Motor neuron (in vitro differentiated cells): ENCODE measurements at regions not wholly inside any gene's neighbourhood (a gene's known extent, or its start where the extent isn't known, plus 50 kb on each side); places are given as distances from the start of the nearest gene placed in this dataset.
A peak's percentile ranks its signal among the peaks of the same experiment; 100 is the strongest.

Experiments used
- ATAC-seq, 8 experiments: fragments of 200-7000 bp; cut with Tn5 transposase; replicated peaks in 6 of 8; 2 replicates each; pipeline ENCODE4 v1.8.0; 2021; ENCODE audit warnings: mild to moderate bottlenecking in 8 of 8, moderate library complexity in 8 of 8
- H3K27ac ChIP-seq, 2 donors: fragments of 250-450 bp; sonication (Bioruptor Pico); 2 replicates each; pipeline ENCODE4 v1.9.0; 2021; ENCODE audit warnings: antibody characterized with exemption in 2 of 2, mild to moderate bottlenecking in 2 of 2, moderate library complexity in 1 of 2
- H3K4me1 ChIP-seq, 2 donors: fragments of 250-450 bp; sonication (Bioruptor Pico); replicated peaks in 1 of 2; 2 replicates each; pipeline ENCODE4 v1.6.1; 2021; ENCODE audit warnings: antibody characterized with exemption in 2 of 2, mild to moderate bottlenecking in 2 of 2, moderate library complexity in 1 of 2
- H3K4me3 ChIP-seq, 5 donors: fragments of 250-450 bp; sonication (Bioruptor Pico); 2 replicates each; pipeline ENCODE4 v1.9.0; 2021; ENCODE audit warnings: antibody characterized with exemption in 5 of 5, mild to moderate bottlenecking in 5 of 5, moderate library complexity in 4 of 5
- WGBS, 10 experiments: fragments of 450-650 bp; shearing (Covaris generic); methylation state at CpG; one replicate each; pipeline ENCODE4 v1.0.0; 2022; 5-methylcytosine and 5-hydroxymethylcytosine counted together
- in situ Hi-C, 9 experiments: fragments of 400-800 bp; cut with MboI; loops; one replicate each; pipeline ENCODE4 v1.15.0; 2021; ENCODE audit warnings: low sequenced_read_pairs in 9 of 9, low pct_unique_long_range_greater_than_20kb in 2 of 9; ENCODE audit not compliant: unreplicated experiment in 9 of 9

- no peak for ATAC-seq
- H3K4me1 ChIP-seq: peaks cover 10 to 29% of the 10 kb centered on the region in 2 donors
- H3K4me3 ChIP-seq: no peak overlapping the region
- WGBS, 10 experiments: 37 to 88% (median 66%) methylated on average over 3 to 13 of the region's 15 CpGs; no CpG with 5 or more reads in 4 of the 10 experiments
- no peak overlapping the region for H3K27ac ChIP-seq
- in situ Hi-C loops: no loop called here
Observed at GRCh38 chr18:78563110-78563509, 416.5 kb upstream of the SALL3 start.

DNA sequence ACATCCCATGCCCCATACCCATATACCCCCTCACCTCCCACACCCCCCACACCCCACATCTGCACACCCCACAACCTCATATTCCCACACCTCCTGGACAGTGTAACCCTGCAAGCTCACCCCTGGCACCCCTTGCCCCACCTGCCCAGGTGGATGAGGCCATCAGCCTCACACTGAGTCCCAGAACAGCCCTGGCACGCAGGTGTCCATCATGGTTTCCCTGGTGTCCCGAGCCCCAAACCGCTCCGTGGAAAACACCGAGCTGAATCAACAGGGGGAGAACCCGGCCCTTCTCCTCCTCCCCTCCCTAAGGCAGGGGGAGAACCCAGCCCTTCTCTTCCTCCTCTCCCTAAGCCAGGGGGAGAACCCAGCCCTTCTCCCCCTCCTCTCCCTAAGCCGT is 415.6 kb upstream of the SALL3 start:
- no peak overlapping the region for H3K27ac ChIP-seq
- whole genome bisulfite sequencing, 10 experiments: 20 to 42% (median 40%) methylated on average over 1 to 4 of the region's 7 CpGs; no CpG with 5 or more reads in 7 of the 10 experiments
- in situ Hi-C loops: no loop called here

DNA sequence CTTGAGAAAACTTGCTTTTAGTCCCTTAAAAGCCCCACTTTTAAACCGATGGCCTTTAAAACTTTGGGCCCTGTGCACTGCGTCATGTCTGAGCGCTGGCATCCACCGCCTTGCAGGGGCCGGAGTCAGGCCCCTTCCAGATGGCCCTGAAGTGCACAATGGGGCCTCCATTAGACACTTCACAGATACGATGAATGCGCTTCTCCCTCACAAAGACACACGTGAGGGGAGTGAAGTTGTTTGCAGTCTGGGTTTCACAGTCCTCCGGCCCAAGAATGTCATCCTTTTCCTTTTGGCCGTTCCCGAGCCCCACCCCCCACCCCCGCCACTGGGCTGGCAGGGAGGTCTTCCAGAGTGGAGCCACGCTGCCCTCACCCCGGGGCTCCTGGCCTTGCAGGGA is 415.1 kb upstream of the SALL3 start:
- in situ Hi-C loops: no loop called here
- Histone ChIP-seq H3K4me1 (peaks cover 10 to 29% of the 10 kb centered on the region in 2 donors), H3K4me3 (no peak overlapping the region), H3K27ac (no peak overlapping the region)
- WGBS, 10 experiments: 0 to 100% (median 43%) methylated on average over 1 to 6 of the region's 14 CpGs; no CpG with 5 or more reads in 3 of the 10 experiments
- peak in 4 of 8 experiments; percentile 44 to 67 (median 52) for ATAC-seq

More for the DNA sequence above, 415.6 kb upstream of the SALL3 start:
- Histone ChIP-seq H3K4me3 (no peak overlapping the region), H3K4me1 (peaks cover 10 to 29% of the 10 kb centered on the region in 2 donors)
- peak in 4 of 8 experiments; percentile 9 to 31 (median 20) for ATAC-seq

- no peak overlapping the region for H3K27ac ChIP-seq
- WGBS, 10 experiments: 0 to 100% (median 78%) methylated on average over 1 to 4 of the region's 5 CpGs; no CpG with 5 or more reads in 4 of the 10 experiments
- H3K4me1 ChIP-seq: peaks cover 10 to 29% of the 10 kb centered on the region in 2 donors
- in situ Hi-C loops: no loop called here
- H3K4me3 ChIP-seq: no peak overlapping the region
- ATAC-seq: no peak
Observed at GRCh38 chr18:78565240-78565639, 414.4 kb upstream of the SALL3 start.

DNA sequence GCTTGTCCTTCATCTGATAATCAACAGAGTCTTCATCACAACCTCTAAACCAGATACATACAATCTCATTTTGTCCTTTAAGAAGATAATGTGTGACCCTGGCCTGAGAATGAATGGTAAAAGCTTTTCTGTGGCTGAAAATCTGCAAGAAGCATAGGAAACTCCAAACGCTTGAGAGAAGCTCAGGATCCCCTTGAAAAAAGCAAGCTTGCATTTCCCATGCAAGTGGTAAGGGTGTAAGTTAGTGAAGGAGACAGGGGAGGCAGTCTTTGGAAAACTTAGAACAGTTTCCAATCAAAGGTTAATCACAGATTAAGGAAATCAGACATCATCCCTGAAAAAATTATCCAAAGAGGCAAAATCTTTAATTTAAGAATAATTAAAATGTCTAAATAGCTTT is 413.6 kb upstream of the SALL3 start:
- 0 to 88% (median 33%) methylated on average over 1 of the region's 1 CpG; no CpG with 5 or more reads in 3 of the 10 experiments for WGBS, 10 experiments
- no peak for ATAC-seq
- in situ Hi-C loops: no loop called here
- Histone ChIP-seq H3K4me3 (no peak overlapping the region), H3K4me1 (peaks cover 10 to 26% of the 10 kb centered on the region in 2 donors), H3K27ac (no peak overlapping the region)

- Histone ChIP-seq H3K4me1 (peaks cover 10 to 20% of the 10 kb centered on the region in 2 donors), H3K27ac (no peak overlapping the region), H3K4me3 (no peak overlapping the region)
- 40% methylated on average over 1 to 2 of the region's 8 CpGs; no CpG with 5 or more reads in 8 of the 10 experiments for WGBS, 10 experiments
- in situ Hi-C loops: no loop called here
- no peak for ATAC-seq
Observed at GRCh38 chr18:78566720-78567119, 412.9 kb upstream of the SALL3 start.

DNA sequence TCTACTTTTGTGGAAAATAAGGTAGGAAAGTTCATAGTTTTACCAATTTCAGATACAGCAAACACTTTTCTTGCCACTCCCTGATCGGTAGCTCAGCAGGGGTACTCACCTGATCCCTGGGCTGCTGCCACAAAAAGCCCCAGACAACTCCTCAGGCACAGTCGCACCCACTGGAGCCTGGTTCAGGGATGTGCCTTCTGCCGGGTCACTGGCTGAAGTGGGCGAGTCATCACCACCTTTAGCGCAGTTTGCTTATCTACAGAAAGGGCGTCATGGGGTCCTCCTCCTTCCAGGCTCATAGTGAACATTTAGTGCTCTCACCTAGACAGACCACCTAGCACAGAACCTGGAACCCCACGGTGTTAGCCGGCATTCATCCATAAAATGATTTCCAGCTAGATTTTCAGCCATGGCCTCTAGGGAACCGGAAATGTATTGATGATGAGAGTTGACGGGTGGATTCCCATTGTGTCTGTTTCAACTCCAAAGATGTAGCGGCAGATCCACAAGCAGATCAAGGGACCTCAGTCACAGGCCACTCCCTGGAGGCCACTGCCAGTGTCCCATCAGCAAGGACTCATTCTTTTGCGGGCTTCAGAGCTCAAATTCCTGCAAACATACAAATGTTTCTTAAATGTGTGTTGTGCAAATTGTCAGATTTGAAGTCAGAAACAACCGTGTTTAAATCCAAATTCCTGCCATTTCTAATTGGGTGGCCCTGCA is 408.4 kb upstream of the SALL3 start:
- WGBS, 10 experiments: 23 to 98% (median 54%) methylated on average over 3 to 8 of the region's 13 CpGs; no CpG with 5 or more reads in 2 of the 10 experiments
- Histone ChIP-seq H3K4me3 (no peak overlapping the region), H3K4me1 (no peaks in the 10 kb centered on the region), H3K27ac (no peak overlapping the region)
- no peak for ATAC-seq
- in situ Hi-C loops: no loop called here

- ATAC-seq: no peak
- in situ Hi-C loops: no loop called here
- WGBS, 10 experiments: 67% methylated on average over 1 of the region's 17 CpGs; no CpG with 5 or more reads in 9 of the 10 experiments
- no peaks in the 10 kb centered on the region for H3K4me1 ChIP-seq
- H3K27ac ChIP-seq: no peak overlapping the region
- H3K4me3 ChIP-seq: no peak overlapping the region
Observed at GRCh38 chr18:78571831-78572347, 407.7 kb upstream of the SALL3 start.

GRCh38 chr18:78573773-78574172 is 405.8 kb upstream of the SALL3 start:
- Histone ChIP-seq H3K4me3 (no peak overlapping the region), H3K4me1 (no peaks in the 10 kb centered on the region), H3K27ac (no peak overlapping the region)
- in situ Hi-C loops: no loop called here
- no peak for ATAC-seq

DNA sequence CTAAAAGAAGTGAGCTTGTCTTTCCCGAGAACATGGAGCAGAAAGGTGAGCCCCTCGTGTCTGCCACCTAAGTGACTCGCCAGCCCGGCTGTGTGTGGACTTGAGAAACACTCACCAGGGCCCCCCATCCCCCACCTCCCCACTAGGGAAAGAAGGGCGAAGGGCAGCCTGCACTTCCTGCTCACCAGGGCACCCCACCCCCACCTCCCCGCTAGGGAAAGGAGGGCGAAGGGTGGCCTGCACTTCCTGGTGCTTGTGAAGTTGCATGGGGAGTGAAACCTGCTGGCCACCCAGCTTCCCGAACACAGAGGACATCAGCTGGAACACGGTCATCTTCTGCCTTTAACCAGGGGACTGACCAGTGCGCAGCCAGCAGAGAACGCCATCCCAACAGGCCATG is 402.7 kb upstream of the SALL3 start:
- no peak for ATAC-seq
- no peak overlapping the region for H3K4me3 ChIP-seq
- WGBS, 10 experiments: 0 to 40% (median 28%) methylated on average over 1 to 2 of the region's 11 CpGs; no CpG with 5 or more reads in 7 of the 10 experiments
- no peak overlapping the region for H3K27ac ChIP-seq
- no peaks in the 10 kb centered on the region for H3K4me1 ChIP-seq
- in situ Hi-C loops: no loop called here

DNA sequence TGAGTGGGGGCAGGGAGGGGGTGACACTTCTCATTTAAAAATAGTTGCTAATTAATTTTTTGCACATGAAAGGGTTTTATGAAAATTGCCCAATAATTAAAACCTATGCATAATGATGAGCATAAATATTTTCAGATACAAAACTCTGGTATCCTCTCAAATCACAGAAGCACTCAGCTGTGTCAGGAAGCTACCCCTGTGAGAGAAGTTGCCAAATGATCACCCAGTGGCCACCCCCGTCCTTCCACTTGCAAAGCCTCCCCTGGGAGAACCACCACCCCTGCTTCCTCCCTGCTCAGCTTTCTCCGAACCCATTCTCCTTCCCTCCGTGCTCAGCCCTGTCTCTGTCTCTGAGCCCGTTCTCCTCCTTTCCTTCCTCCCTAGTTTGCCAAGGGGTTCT is 400.2 kb upstream of the SALL3 start:
- no peak overlapping the region for H3K27ac ChIP-seq
- 14 to 100% (median 72%) methylated on average over 1 to 4 of the region's 4 CpGs; no CpG with 5 or more reads in 5 of the 10 experiments for WGBS, 10 experiments

DNA sequence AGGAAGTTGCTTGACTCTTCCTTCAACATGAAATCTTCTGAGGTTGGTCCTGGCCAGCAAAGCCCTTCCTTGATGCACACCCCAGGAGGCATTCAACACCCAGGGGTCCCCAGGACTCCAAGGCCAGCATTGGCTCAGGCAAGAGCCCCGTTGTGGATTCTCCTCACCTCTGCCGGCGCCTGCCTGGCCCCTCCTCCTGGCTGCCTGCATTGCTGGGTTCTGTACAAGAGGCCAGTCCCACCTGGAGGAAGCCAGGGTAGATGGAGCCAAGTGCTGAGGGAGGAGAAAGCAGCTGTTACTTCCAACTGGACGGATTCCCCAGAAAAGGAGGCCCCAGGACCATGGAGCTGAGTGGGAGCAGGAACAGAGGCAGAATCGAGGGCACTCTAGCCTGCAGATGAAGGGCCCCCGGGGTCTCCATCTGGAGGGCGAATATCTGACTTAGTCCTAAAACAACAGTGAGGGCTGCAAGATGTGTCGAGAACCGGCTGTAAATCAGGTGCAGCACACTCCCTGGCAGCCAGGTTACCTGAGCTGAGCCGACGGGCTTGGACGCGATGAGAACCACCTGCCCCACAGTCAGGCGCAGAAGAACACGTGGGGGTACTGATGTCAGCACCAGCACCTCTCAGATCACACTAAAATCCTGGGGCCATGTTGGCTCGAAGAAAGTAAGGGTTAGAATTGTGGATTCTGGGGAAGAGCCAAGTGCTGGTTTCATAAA is 399.6 kb upstream of the SALL3 start:
- Histone ChIP-seq H3K4me1 (no peaks in the 10 kb centered on the region), H3K27ac (no peak overlapping the region), H3K4me3 (no peak overlapping the region)
- ATAC-seq: no peak
- 38 to 100% (median 84%) methylated on average over 1 to 10 of the region's 16 CpGs; no CpG with 5 or more reads in 4 of the 10 experiments for WGBS, 10 experiments
- in situ Hi-C loops: no loop called here

More for the DNA sequence above, 400.2 kb upstream of the SALL3 start:
- ATAC-seq: no peak
- Histone ChIP-seq H3K4me3 (no peak overlapping the region), H3K4me1 (no peaks in the 10 kb centered on the region)
- in situ Hi-C loops: no loop called here

DNA sequence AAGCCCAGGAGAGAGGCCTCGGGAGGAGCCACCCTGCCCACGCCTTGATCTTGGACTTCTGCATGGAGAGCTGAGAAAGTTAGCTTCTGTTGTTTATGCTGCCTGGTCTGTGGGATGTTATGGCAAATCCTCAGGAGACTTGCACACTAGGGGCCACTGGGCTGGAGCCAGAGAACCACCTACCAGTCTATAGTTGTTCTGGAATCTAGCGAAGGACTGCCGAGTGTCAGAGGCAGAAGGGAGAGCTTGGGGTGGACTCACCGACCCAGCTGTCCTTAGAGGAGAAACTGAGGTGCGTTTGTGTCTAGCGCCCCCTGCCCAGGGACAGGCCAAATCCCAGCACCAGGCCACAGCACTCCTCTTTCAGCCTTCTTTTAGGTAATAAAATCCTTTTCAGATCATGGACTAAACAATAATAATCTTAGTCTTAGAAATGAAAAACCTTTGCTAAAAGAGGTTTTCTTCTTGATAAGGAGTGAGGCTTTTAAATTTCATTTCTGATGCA is 398.7 kb upstream of the SALL3 start:
- H3K4me1 ChIP-seq: no peaks in the 10 kb centered on the region
- 15 to 93% (median 36%) methylated on average over 1 to 6 of the region's 7 CpGs; no CpG with 5 or more reads in 4 of the 10 experiments for WGBS, 10 experiments
- no peak overlapping the region for H3K4me3 ChIP-seq
- in situ Hi-C loops: no loop called here
- no peak for ATAC-seq
- no peak overlapping the region for H3K27ac ChIP-seq
